GM18507 (cell line): ENCODE measurements at regions not wholly inside any gene's neighbourhood (a gene's known extent, or its start where the extent isn't known, plus 50 kb on each side); places are given as distances from the start of the nearest gene placed in this dataset.
"Not testable (repeated sequence)": the region's sequence is repeated elsewhere in the genome, so short reads cannot be mapped to it uniquely, and the experiment has no call there.

ENCODE experiments used
- DNase-seq: peaks from one replicate; pipeline ENCODE4 v3.0.0; 2011; ENCODE audit warnings: low read depth; ENCODE audit not compliant: insufficient read length; ENCODE audit errors: extremely low spot score
- FAIRE-seq: peaks from 2 replicates; lab custom pipeline; 2011; peaks lifted over from hg19 to GRCh38; lab: Jason Lieb, UNC

DNA sequence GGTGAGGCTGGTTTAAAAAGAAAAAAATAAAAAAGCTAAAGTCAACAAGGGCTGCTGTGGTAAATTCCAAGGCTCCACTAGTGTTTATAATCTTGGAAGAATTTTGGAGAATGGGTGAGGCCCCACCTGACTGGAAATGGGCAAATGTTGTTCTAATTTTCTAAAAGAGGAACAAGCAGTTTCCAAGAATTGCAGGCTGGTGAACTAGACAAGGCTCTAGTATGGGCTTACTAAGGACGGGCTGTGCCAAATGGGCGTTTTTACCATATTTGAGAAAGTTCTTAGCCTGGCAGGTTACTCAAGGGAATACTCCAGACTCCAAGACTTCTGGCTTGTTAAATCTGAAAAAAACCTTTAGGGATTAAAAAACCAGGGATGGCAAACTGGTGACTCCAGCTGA is 67.0 kb upstream of the ABHD2 start:
- DNase-seq, result no peak
- no peak for FAIRE-seq

DNA sequence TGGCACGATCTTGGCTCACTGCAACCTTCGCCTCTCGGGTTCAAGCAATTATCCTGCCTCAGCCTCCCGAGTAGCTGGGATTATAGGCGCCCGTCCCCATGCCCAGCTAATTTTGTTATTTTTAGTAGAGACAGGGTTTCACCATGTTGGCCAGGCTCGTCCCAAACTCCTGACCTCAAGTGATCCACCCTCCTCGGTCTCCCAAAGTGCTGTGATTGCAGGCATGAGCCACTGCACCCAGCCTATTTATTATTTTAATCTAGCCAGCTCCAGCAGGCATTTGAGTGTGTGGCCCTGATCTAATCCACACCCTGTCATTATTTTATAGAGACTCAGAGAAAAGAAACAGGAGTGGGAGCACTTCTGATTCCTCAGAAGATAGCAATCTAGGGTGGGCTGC is 66.4 kb upstream of the ABHD2 start:
- not testable (repeated sequence) for FAIRE-seq, DNase-seq

DNA sequence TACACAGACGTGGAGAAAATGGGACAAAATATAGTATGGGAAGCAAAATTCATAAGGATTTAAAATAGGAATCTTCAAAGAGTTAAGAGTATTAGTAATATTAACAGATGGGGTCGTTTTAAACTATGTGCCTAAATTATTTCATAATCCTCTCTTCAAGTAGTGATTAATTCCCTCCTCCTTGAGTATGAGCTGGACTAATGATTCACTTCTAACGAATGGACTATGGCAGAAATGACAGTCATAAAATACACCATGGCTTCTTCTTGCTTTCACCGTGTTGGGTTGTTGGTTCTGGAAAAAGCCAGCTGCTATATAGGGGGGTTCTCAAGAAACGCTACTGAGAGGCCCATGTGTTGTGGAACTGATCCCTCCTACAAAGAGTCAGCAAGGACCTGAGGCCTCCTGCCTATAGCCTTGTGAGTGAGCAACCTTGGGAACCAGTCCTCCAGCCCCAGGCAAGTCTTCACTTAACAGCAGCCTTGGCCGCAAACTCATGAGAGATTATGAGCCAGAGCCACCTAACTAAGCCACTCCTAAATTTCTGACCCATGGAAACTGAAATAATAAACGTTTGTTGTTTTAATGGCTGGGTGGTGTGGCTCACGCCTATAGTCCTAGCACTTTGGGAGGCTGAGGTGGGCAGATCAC is 64.8 kb upstream of the ABHD2 start:
- no peak for FAIRE-seq
- no peak for DNase-seq

DNA sequence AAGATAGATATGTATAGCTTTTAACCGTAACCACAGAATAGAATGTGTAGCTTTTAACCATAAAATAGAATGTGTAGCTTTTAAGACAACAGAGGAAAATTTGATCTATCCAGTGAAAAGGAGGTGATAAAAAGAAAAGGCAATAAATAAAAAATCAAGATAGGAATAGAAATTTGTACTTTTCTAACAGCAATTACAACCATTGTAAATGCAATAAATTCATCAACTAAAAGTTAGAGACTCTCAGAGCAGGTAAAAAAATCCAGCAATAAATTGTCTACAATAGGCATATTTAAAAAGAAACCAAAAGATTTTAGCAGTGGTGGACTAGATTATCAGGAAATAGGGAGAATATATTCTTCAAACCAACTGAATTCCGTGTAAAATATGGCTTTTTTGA is 63.8 kb upstream of the ABHD2 start:
- no peak for DNase-seq
- FAIRE-seq, result no peak

DNA sequence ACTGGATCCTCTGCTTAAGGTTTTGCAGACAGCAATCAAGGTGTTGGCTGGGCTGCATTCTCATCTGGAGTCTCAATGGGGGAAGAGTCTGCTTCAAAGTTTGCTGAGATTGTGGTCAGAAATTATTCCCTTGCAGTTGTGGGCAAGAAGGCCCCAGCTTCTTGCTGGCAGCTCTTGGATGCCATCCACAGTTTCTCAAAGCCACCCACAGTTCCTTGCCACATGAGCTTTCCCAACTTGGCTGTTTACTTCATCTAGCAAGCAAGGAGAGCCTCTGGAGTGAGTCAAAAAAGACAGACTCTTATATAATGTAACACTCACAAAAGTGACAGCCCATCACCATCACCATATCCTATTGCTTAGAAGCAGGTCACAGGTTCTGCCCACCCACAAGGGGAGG is 62.1 kb upstream of the ABHD2 start:
- FAIRE-seq (no peak), DNase-seq (no peak)

DNA sequence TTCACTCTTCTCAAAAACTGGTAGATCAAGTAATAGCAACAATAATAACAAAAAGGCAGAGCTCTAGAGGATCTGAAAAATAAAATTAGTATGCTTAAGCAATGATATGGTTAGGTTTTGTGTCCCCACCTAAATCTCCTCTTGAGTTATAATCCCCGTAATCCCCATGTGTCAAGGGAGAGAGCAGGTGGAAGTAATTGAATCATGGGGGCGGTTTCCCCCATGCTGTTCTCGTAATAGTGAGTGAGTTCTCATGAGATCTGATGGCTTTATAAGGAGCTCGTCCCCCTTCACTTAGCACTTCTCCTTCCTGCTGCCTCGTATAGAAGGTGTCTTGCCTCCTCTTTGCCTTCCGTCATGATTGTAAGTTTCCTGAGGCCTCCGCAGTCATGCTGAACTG is 60.2 kb upstream of the ABHD2 start:
- FAIRE-seq (no peak), DNase-seq (no peak)

DNA sequence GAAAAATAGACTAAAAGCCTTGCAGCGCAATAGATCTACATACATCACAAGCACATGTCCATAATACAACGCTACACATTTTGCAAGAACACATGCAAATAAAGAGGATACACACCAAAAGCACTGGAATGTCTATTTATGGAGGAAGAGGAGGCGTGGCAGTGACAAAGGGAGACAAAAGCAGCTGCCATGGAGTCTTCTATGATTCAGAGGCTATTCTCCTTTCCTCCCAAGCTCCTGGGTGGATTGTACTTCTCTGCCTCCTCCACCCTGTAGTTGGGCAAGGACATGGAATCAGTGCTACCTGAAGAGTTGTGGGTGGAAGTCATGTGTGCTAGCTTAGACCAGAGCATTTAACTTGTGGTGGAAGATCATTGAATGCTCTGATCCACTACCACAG is 57.9 kb upstream of the ABHD2 start:
- FAIRE-seq, result no peak
- DNase-seq, result no peak

DNA sequence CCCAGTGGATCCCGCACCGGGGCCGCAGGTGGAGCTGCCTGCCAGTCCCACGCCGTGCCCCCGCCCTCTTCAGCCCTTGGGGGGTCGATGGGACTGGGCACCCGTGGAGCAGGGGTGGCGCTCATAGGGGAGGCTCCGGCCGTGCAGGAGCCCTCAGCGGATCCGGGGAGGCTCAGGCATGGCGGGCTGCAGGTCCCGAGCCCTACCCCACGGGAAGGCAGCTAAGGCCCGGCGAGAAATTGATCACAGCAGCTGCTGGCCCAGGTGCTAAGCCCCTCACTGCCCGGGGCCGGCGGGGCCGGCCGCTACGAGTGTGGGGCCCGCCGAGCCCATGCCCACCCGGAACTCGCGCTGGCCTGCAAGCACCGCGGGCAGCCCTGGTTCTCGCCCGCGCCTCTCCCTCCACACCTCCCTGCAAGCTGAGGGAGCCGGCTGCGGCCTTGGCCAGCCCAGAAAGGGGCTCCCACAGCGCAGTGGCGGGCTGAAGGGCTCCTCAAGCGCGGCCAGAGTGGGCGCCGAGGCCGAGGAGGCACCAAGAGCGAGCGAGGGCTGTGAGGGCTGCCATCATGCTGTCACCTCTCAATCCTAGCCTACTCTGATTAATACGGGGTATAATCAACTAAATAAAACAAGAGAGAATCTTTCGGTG is 56.5 kb upstream of the ABHD2 start:
- FAIRE-seq, DNase-seq: not testable (repeated sequence)

DNA sequence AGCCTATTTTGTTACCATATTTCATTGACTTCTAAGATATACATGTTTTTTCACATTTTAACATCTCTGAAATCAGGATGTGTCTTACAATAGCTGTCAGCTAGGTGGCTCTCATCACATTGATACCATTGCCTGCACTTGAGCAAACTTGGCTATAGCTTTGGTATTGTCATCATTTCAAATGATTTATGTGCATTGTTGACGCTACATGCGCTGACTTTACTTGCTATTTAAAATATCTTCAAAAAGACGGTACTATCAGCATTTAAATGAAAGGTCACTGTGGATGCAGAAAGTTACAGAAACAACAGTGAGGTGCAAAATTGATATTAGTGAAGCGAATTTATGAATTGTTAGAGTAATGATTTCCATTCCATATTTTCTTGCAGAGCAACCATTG is 54.0 kb upstream of the ABHD2 start:
- FAIRE-seq (no peak), DNase-seq (no peak)

DNA sequence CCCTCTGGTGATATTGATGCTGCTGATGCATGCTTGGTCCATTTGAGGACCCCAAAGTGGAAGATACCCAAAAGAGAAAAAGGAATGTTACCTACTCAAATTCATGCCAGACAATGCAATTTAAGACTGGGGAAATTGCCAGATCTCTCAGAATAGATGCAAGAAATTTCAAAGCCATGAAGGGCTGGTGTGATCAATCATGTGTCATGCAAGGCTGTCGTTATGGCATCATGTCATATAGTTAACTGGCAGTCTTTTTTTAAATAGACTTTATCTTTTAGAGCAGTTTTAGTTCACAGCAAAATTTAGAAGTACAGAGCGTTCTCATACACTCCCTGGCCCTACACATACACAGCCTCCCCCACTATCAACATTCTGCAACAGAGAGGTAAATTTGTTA is 53.1 kb upstream of the ABHD2 start:
- FAIRE-seq, result no peak
- no peak for DNase-seq

DNA sequence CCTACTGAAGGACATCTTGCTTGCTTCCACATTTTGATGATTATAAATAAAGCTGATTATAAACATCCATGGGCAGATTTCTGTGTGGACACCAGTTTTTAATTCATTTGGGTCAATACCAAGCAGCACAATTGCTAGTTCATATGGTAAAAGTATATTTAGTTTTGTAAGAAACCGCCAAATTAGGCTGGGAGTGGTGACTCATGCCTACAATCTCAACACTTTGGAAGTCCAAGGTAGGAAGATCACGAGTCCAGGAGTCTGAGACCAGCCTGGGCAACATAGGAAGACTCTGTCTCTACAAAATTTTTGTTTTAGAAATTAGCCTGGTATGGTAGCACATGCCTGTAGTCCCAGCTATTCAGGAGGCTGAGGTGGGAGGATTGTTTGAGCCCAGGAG is 52.6 kb upstream of the ABHD2 start:
- FAIRE-seq (no peak), DNase-seq (no peak)

DNA sequence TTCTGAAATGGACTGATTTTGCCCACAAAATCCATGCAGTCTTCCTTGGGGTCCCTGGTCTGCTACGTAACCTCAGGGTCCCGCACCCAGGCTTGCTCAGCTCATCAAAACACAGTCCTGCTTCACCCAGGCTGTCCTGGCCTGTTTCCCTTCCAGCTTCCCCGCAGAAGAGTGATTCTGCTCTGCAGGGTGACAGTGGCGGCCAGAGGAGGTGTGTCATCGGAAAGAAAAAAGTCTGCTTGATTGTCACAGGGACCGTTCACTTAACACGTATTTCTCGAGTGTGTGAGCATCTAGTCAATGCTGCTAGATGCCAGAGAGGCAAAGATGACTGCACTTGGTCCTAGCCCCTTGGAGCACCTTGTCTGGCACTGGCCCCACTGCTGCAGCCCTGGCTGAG is 50.1 kb upstream of the ABHD2 start:
- no peak for DNase-seq

More for the DNA sequence above, 50.1 kb upstream of the ABHD2 start:
- FAIRE-seq, result no peak
